Skeletal muscle tissue (tissue), 3 donors: ENCODE measurements at regions not wholly inside any gene's neighbourhood (a gene's known extent, or its start where the extent isn't known, plus 50 kb on each side); places are given as distances from the start of the nearest gene placed in this dataset.
"Not testable (repeated sequence)": the region's sequence is repeated elsewhere in the genome, so short reads cannot be mapped to it uniquely, and the experiment has no call there.

Source experiments
- H3K27ac ChIP-seq: one replicate; pipeline ENCODE4 v1.7.0; 2013; ENCODE audit warnings: mild to moderate bottlenecking, low read depth, low read length, inconsistent platforms
- H3K27me3 ChIP-seq, 3 donors: one replicate each; pipeline ENCODE4 v1.7.0; 2013; ENCODE audit warnings: low read length in 3 of 3; ENCODE audit not compliant: control insufficient read depth in 3 of 3, insufficient read depth in 3 of 3
- H3K36me3 ChIP-seq, 3 donors: one replicate each; pipeline ENCODE4 v1.7.0; 2013; ENCODE audit warnings: low read length in 3 of 3; ENCODE audit not compliant: control insufficient read depth in 3 of 3, insufficient read depth in 3 of 3
- H3K4me1 ChIP-seq, 3 donors: one replicate each; pipeline ENCODE4 v1.7.0; 2013; ENCODE audit warnings: low read length in 3 of 3, mild to moderate bottlenecking in 3 of 3; ENCODE audit not compliant: control insufficient read depth in 3 of 3, insufficient read depth in 3 of 3
- H3K4me3 ChIP-seq, 3 donors: one replicate each; pipeline ENCODE4 v1.7.0; 2013; ENCODE audit warnings: low read length in 3 of 3
- H3K9ac ChIP-seq, 3 donors: one replicate each; pipeline ENCODE4 v1.7.0; 2013; ENCODE audit warnings: low read length in 3 of 3, mild to moderate bottlenecking in 3 of 3, moderate library complexity in 2 of 3, low read depth in 1 of 3
- H3K9me3 ChIP-seq, 3 donors: one replicate each; pipeline ENCODE4 v1.7.0; 2013; ENCODE audit warnings: low read length in 3 of 3; ENCODE audit not compliant: control insufficient read depth in 3 of 3
- donor health status: Osteomylitis.

- Histone ChIP-seq H3K27ac (no peak overlapping the region), H3K4me1 (no peaks in the 10 kb centered on the region), H3K9me3 (no peaks in the 10 kb centered on the region), H3K4me3 (no peak overlapping the region), H3K36me3 (no peaks in the 10 kb centered on the region), H3K27me3 (no peaks in the 10 kb centered on the region), H3K9ac (no peak overlapping the region)
Observed at GRCh38 chr6:6492675-6493074, 95.8 kb upstream of the LY86 start.

- not testable (repeated sequence) for H3K27me3 ChIP-seq, H3K4me3 ChIP-seq, H3K36me3 ChIP-seq, H3K27ac ChIP-seq, H3K9ac ChIP-seq, H3K9me3 ChIP-seq, H3K4me1 ChIP-seq
Observed at GRCh38 chr6:6494139-6494538, 94.4 kb upstream of the LY86 start.

DNA sequence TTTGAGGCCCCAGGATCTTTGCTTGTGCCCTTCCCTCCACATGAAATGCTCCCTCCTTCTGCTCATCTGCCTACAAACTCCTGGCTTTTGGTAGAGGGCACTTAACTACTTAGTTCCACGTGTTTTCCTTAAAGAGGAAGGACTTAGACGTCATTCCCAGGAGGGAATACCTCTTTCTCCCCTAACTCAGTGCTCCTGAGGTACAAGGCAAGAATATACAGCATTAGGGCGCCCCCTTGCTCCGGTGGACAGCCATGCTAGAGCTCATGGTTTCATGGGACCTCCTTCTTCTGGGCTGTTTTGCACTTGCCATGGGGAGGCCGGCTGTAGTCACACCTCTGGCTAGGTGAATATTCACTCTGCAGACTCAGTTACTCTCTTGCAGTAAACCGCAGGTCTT lies 93.8 kb upstream of the LY86 start:
- Histone ChIP-seq H3K36me3 (no peaks in the 10 kb centered on the region), H3K9ac (no peak overlapping the region), H3K27me3 (no peaks in the 10 kb centered on the region), H3K4me1 (no peaks in the 10 kb centered on the region), H3K9me3 (no peaks in the 10 kb centered on the region), H3K27ac (no peak overlapping the region), H3K4me3 (no peak overlapping the region)

- Histone ChIP-seq H3K4me3 (no peak overlapping the region), H3K27ac (no peak overlapping the region), H3K4me1 (no peaks in the 10 kb centered on the region), H3K9ac (no peak overlapping the region), H3K36me3 (no peaks in the 10 kb centered on the region), H3K27me3 (no peaks in the 10 kb centered on the region), H3K9me3 (no peaks in the 10 kb centered on the region)
Observed at GRCh38 chr6:6495851-6496250, 92.7 kb upstream of the LY86 start.

DNA sequence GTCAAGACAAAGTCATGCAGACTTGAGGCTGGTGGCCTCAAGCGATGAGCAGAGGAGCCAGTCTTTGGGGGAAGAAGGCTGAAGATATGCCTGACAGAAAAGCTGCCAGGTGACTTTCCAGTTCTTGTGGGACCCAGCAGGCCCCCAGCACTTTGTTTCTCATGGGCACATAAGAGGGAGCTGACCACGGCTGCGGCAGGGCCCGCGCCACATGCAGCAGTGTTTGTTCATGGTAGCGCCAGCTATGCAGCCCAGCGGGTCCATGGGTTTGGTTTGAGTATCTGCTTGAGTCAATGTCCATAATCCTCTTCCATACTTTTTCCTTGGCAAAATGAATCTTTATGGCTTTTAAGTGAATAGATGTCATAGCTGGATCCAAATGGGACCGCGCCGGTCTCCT lies 91.0 kb upstream of the LY86 start:
- peaks cover 0 to 3% (median 0%) of the 10 kb centered on the region in 3 donors for H3K4me1 ChIP-seq
- H3K36me3 ChIP-seq: no peaks in the 10 kb centered on the region
- no peak overlapping the region for H3K9ac ChIP-seq
- H3K27me3 ChIP-seq: no peaks in the 10 kb centered on the region
- no peak overlapping the region for H3K4me3 ChIP-seq
- no peak overlapping the region for H3K27ac ChIP-seq
- H3K9me3 ChIP-seq: no peaks in the 10 kb centered on the region

GRCh38 chr6:6497976-6498375 lies 90.5 kb upstream of the LY86 start:
- H3K27ac ChIP-seq: no peak overlapping the region
- no peaks in the 10 kb centered on the region for H3K9me3 ChIP-seq
- H3K4me1 ChIP-seq: peaks cover 0 to 3% (median 0%) of the 10 kb centered on the region in 3 donors
- no peak overlapping the region for H3K9ac ChIP-seq
- H3K4me3 ChIP-seq: no peak overlapping the region
- H3K36me3 ChIP-seq: no peaks in the 10 kb centered on the region
- no peaks in the 10 kb centered on the region for H3K27me3 ChIP-seq

DNA sequence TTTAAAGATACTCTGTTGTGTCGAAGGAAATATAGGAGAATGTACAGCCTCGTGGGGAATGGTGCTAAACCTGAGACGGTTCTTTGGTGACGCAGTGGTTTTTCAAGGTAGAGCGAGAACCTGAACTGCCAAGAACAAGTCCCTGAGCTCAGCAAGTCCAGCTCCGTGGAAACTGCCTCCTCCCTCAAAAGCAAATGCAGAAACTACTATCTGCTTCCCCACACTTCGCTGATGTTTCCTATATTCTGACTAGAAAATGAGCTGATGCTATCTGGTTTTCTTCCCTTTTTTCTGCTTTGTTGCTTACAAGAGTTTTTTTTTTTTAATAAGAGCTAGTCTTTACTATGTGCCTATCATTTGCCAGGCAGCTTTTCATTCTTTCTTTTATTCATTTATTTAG lies 85.3 kb upstream of the LY86 start:
- H3K4me3 ChIP-seq: no peak overlapping the region
- H3K9ac ChIP-seq: no peak overlapping the region
- H3K36me3 ChIP-seq: no peaks in the 10 kb centered on the region
- H3K4me1 ChIP-seq: peaks cover 0 to 3% (median 0%) of the 10 kb centered on the region in 3 donors
- H3K27ac ChIP-seq: no peak overlapping the region
- no peaks in the 10 kb centered on the region for H3K27me3 ChIP-seq
- H3K9me3 ChIP-seq: no peaks in the 10 kb centered on the region

- H3K27ac ChIP-seq: no peak overlapping the region
- no peaks in the 10 kb centered on the region for H3K36me3 ChIP-seq
Observed at GRCh38 chr6:6505111-6505510, 83.4 kb upstream of the LY86 start.

GRCh38 chr6:6508643-6509042 lies 79.9 kb upstream of the LY86 start:
- Histone ChIP-seq H3K4me3 (no peak overlapping the region), H3K9me3 (peaks cover 0 to 4% (median 2%) of the 10 kb centered on the region in 3 donors), H3K36me3 (no peaks in the 10 kb centered on the region), H3K9ac (no peak overlapping the region), H3K27ac (no peak overlapping the region), H3K4me1 (no peaks in the 10 kb centered on the region), H3K27me3 (no peaks in the 10 kb centered on the region)

More at GRCh38 chr6:6505111-6505510, 83.4 kb upstream of the LY86 start:
- H3K9ac ChIP-seq: no peak overlapping the region
- H3K27me3 ChIP-seq: no peaks in the 10 kb centered on the region
- H3K9me3 ChIP-seq: peaks cover 0 to 4% (median 2%) of the 10 kb centered on the region in 3 donors
- H3K4me3 ChIP-seq: no peak overlapping the region
- H3K4me1 ChIP-seq: peaks cover 0 to 3% (median 0%) of the 10 kb centered on the region in 3 donors

- Histone ChIP-seq H3K27me3 (no peaks in the 10 kb centered on the region), H3K4me1 (no peaks in the 10 kb centered on the region), H3K9ac (no peak overlapping the region), H3K9me3 (peaks cover 0 to 4% (median 2%) of the 10 kb centered on the region in 3 donors), H3K4me3 (no peak overlapping the region), H3K36me3 (no peaks in the 10 kb centered on the region), H3K27ac (no peak overlapping the region)
Observed at GRCh38 chr6:6509284-6509683, 79.2 kb upstream of the LY86 start.

GRCh38 chr6:6512711-6513110 lies 75.8 kb upstream of the LY86 start:
- H3K4me1 ChIP-seq: no peaks in the 10 kb centered on the region
- no peak overlapping the region for H3K4me3 ChIP-seq
- peaks cover 0 to 4% (median 2%) of the 10 kb centered on the region in 3 donors for H3K9me3 ChIP-seq
- H3K36me3 ChIP-seq: no peaks in the 10 kb centered on the region
- no peak overlapping the region for H3K27ac ChIP-seq
- no peaks in the 10 kb centered on the region for H3K27me3 ChIP-seq
- no peak overlapping the region for H3K9ac ChIP-seq
